PFSK-1 (cell line): ENCODE measurements at regions not wholly inside any gene's neighbourhood (a gene's known extent, or its start where the extent isn't known, plus 50 kb on each side); places are given as distances from the start of the nearest gene placed in this dataset.

Experiments used
- FOXP2 ChIP-seq: optimal IDR thresholded peaks from 2 replicates; pipeline ENCODE3; 2011; ENCODE audit warnings: borderline replicate concordance, control low read depth, inconsistent platforms; ENCODE audit not compliant: insufficient read depth; ENCODE audit errors: extremely low read length, extremely low read depth
- POLR2AphosphoS5 ChIP-seq: IDR thresholded peaks from 2 replicates; pipeline ENCODE4 v1.6.1; 2012; ENCODE audit warnings: low read depth, mild to moderate bottlenecking, control low read depth, low read length, moderate library complexity
- REST ChIP-seq, 2 experiments: IDR thresholded peaks; 2 replicates each; pipeline versions ENCODE4 v1.6.1 to v1.8.0; 2011 to 2012; ENCODE audit warnings: low read depth in 2 of 2, low read length in 2 of 2, control low read depth in 1 of 2, inconsistent platforms in 1 of 2, mild to moderate bottlenecking in 1 of 2, moderate library complexity in 1 of 2; ENCODE audit not compliant: insufficient read depth in 1 of 2
- SIN3A ChIP-seq: IDR thresholded peaks from 2 replicates; pipeline ENCODE4 v1.6.1; 2012; ENCODE audit warnings: mild to moderate bottlenecking, low read length, moderate library complexity, borderline replicate concordance; ENCODE audit not compliant: insufficient read depth
- TAF1 ChIP-seq: IDR thresholded peaks from 2 replicates; pipeline ENCODE4 v1.6.1; 2012; ENCODE audit warnings: low read length, control low read depth, borderline replicate concordance; ENCODE audit not compliant: insufficient read depth

- TF ChIP-seq SIN3A (no peak), REST (IDR thresholded peaks at IDR 0.05; ENCODE audit: insufficient read depth in 1 of 2, low read depth in 2 of 2, low read length in 2 of 2) (no peak), POLR2AphosphoS5 (no peak), TAF1 (no peak), FOXP2 (no peak)
These were observed 680.8 kb downstream of the LIG4 start for GRCh38 chr13:107534548-107534947.

- TF ChIP-seq TAF1 (no peak), POLR2AphosphoS5 (no peak), REST (IDR thresholded peaks at IDR 0.05; ENCODE audit: insufficient read depth in 1 of 2, low read depth in 2 of 2, low read length in 2 of 2) (no peak), SIN3A (no peak), FOXP2 (no peak)
These were observed 683.5 kb downstream of the LIG4 start for GRCh38 chr13:107531816-107532215.

GRCh38 chr13:107531180-107531579 lies 684.2 kb downstream of the LIG4 start:
- TF ChIP-seq REST (IDR thresholded peaks at IDR 0.05; ENCODE audit: insufficient read depth in 1 of 2, low read depth in 2 of 2, low read length in 2 of 2) (no peak), POLR2AphosphoS5 (no peak), SIN3A (no peak), TAF1 (no peak), FOXP2 (no peak)

- no peak for TF ChIP-seq REST (IDR thresholded peaks at IDR 0.05; ENCODE audit: insufficient read depth in 1 of 2, low read depth in 2 of 2, low read length in 2 of 2)
- no peak for TF ChIP-seq FOXP2
- no peak for TF ChIP-seq SIN3A
- TF ChIP-seq POLR2AphosphoS5: no peak
- TF ChIP-seq TAF1: no peak
These were observed 686.3 kb downstream of the LIG4 start for GRCh38 chr13:107529035-107529434.

GRCh38 chr13:107518780-107519179 lies 696.6 kb downstream of the LIG4 start:
- TF ChIP-seq FOXP2 (no peak), REST (IDR thresholded peaks at IDR 0.05; ENCODE audit: insufficient read depth in 1 of 2, low read depth in 2 of 2, low read length in 2 of 2) (no peak), SIN3A (no peak), TAF1 (no peak), POLR2AphosphoS5 (no peak)
